ENCODE measurements at regions not wholly inside any gene's neighbourhood (a gene's known extent, or its start where the extent isn't known, plus 50 kb on each side); places are given as distances from the start of the nearest gene placed in this dataset.

GRCh38 chr2:139241286-139241685, 461.1 kb upstream of the NXPH2 start:
- DNase-seq: no peak

- DNase-seq: no peak
Observed at GRCh38 chr2:139237023-139237422, 456.8 kb upstream of the NXPH2 start.

GRCh38 chr2:139230881-139231280, 450.7 kb upstream of the NXPH2 start:
- no peak for DNase-seq

DNA sequence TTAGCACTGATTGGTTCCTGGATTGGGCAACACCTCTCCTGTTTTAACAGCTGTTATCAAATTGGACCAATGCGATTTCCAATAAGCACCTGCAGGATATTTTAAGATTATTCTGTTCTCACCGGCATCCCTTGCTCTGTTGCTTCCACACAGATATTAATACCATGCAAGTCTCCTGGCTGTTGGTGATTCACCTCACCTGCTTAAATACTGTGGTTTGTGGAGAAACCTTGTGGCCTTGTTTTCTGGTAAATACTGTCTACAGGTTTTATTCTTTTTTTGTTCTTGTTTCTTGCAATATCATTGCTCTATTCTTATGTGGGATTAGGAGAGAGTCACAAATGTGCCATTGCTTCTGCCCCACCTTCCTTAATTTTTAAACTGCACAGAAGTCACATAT, 448.1 kb upstream of the NXPH2 start:
- DNase-seq: no peak

DNA sequence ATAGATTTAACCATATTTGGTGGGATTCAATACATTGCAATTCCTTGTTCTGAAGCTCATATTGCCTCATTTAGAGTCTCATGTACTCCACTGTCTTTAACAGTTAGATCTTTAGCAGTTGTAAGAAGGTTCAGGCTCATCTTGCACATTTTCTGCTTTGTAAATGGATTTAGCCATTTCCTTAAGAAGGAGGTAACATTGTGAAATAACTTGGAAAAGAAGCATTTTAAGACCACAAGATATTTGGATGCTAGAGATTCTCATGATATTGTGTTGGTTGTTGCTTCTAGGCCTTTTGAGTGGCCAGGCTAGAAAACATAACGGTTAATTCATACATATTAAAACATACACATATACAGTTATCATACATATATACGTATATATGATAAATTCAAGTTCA, 445.8 kb upstream of the NXPH2 start:
- no peak for DNase-seq

- no peak for DNase-seq
Observed at GRCh38 chr2:139218181-139218580, 438.0 kb upstream of the NXPH2 start.

- no peak for DNase-seq
Observed at GRCh38 chr2:139217641-139218040, 437.5 kb upstream of the NXPH2 start.

- no peak for DNase-seq
Observed at GRCh38 chr2:139216435-139216834, 436.2 kb upstream of the NXPH2 start.

DNA sequence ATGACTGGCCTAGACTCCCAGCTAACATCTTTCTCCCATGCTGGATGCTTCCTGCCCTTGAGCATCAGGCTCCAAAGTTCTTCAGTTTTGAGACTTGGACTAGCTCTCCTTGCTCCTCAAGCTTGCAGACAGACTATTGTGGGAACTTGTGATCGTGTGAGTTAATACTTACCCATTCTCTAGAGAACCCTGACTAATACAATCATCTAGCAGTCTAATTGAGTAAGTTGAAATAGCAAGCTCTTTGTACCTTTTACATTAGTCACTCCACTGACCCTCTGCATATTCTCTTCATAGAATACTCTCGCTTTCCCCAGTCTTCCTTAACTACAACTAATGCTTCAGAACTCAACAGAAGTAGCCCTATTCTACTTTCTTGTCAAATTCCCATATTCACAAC, 434.6 kb upstream of the NXPH2 start:
- no peak for DNase-seq

- no peak for DNase-seq
Observed at GRCh38 chr2:139209586-139209985, 429.4 kb upstream of the NXPH2 start.

- DNase-seq: no peak
Observed at GRCh38 chr2:139201516-139201915, 421.3 kb upstream of the NXPH2 start.

DNA sequence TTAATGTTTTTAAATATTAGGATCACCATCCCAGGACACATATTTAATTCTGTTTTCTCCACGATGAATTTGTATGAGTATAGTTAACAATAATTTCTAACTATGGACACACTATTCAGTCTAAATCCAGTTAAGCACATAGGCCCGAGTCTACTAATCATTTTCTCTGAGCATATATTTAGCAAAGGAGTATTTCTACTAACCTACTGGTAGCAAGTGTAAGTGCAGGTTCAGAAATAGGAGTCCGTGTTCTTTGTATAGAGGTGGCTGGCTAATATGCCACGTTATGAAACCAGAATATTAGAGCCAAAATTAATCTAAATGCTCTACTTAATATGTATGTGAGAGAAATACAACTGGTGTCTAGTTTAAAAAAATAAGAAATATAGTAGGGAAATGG, 416.6 kb upstream of the NXPH2 start:
- DNase-seq: no peak

GRCh38 chr2:139194546-139194945, 414.4 kb upstream of the NXPH2 start:
- no peak for DNase-seq

DNA sequence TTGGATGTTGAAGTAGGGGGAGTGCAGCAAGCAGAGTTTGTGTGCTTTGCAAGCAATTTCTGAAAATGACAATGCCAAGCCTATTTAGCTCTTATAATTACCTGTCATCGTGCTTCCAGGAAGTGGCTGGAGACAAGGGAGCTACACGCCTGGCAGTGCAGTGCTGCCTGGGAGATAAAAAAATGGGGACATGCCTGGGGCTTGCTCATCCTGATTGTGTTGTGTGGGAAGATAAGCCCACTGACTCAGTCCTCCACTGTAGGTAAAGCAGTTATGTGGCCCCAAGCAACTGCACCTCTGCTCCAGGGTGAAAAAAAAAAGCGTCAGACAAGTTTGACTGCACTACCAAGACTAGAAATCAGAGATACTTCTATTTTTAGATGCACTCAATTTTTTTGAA, 396.9 kb upstream of the NXPH2 start:
- no peak for DNase-seq

- DNase-seq: no peak
Observed at GRCh38 chr2:139175510-139175909, 395.3 kb upstream of the NXPH2 start.

GRCh38 chr2:139170406-139170805, 390.2 kb upstream of the NXPH2 start:
- DNase-seq: no peak

DNA sequence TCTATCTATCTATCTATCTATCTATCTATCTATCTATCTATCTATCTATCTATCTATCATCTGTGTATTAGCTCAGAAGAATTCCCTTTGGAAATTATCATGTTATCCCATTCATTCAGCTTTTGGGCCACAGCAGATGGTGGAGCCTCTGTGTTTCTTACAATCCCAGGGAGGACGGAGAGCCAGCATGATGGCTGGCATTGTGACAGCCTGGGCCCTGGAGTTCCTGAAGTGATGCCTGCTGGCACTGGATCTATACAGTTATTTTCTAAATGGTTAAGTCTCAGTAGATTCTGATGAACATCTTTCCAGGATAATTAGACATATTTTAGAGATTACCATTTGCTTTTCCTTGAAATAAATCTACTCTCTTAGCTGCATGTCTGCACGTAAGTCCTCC, 385.4 kb upstream of the NXPH2 start:
- no peak for DNase-seq

DNA sequence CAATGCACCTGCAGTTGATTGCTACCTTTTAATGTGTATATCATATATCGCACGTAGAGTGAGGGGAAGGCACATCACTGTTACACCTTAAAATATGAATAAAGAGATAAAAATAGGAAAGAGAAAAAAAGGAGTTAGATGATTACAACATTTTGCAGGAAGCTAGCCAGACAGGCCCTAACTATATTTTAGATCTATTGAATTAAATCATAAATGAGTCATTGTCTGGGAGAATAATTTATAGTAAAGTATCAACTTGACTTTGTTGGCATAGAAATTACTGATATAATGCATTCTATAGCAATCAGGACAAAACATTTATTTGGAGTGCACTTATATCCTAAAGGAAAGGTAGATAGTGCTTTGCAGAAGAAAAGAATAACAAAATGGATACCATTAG, 384.9 kb upstream of the NXPH2 start:
- DNase-seq: no peak

DNA sequence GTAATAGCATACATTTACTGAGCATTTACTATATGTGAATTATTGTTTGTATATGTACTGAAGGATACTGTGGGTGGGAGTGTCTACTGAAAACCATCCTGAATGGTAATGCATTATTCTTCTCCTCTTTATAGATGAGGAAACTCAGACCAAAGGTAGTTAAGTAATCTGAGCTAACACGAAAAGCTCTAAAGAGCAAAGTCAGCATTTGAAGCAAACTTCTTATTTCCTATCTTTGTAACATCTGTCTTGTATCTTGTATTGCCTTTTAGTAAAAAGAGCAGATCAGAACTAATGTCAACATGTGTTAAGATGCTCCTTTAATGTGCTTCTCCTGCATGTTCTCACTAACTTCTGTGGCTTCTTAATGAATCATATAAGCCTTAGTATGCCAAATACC, 382.8 kb upstream of the NXPH2 start:
- DNase-seq: no peak

- DNase-seq: no peak
Observed at GRCh38 chr2:139162456-139162855, 382.3 kb upstream of the NXPH2 start.

- no peak for DNase-seq
Observed at GRCh38 chr2:139160836-139161235, 380.6 kb upstream of the NXPH2 start.

- DNase-seq: no peak
Observed at GRCh38 chr2:139159177-139159576, 379.0 kb upstream of the NXPH2 start.

DNA sequence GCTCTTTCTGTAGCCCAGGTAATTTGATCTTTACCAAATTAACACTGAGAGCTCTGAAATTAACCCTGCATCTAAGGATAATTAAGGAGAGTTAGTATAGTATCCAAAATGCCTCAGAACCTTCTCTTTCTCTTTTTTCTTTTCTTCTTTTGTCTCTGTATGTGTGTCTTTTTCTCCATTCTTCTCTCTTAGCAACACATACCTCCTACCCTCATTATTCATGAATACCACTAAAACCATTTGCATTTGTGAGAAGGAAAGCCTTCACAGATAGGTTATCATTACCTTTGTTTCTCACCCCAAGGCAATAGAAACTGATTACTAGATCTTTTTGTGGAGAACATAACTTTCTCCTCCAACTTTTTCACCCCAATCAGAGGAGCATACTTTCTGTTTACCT, 376.5 kb upstream of the NXPH2 start:
- no peak for DNase-seq

- no peak for DNase-seq
Observed at GRCh38 chr2:139155991-139156390, 375.8 kb upstream of the NXPH2 start.

DNA sequence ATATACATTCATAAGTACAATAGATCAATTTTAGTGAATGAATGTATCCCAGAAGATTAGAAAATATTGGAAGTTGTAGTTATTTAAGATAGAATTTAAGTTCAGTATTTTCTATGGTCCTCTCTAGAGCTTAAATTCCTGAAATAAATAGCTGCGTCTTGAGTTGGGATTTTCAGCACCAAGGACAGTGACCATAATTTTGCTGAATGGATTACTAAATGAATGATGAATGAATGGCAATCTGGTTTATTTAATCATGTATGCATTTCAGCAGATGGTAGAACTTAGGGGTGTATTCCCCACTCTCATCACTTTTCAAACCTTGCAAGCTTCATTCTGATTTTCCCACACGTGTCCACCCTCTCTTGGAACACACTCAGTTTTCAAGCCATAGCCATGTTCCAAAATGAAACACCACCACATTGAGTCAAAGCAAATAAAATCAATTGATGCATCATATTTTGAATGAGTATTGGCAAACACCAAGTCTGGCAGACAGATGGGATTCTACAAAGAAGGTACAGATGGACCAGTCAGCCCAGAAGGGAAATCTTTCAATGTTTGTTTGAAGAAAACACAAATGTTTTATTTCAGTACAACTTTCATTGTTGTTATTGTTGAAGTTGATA, 362.2 kb upstream of the NXPH2 start:
- no peak for DNase-seq

DNA sequence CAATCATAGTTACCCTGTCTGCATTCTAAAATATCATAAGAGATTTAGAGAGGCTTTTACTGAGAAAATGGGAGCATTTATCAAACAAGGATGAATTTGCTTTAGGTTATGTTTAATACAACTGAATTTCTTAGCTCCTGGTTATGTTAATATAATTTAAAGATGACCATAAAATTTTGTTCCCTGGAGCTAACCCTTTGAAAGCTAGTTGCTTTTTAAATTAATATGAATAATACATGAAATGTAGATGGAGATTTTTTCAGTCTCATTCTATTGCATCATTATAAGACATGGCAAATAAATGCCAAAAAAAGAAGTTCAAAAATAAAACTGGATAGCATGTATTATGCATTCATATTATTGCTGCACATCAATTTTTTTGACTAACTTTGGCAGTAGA, 344.1 kb upstream of the NXPH2 start:
- no peak for DNase-seq
